ENCODE measurements at regions not wholly inside any gene's neighbourhood (a gene's known extent, or its start where the extent isn't known, plus 50 kb on each side); places are given as distances from the start of the nearest gene placed in this dataset.
"Not testable (repeated sequence)": the region's sequence is repeated elsewhere in the genome, so short reads cannot be mapped to it uniquely, and the experiment has no call there.

DNA sequence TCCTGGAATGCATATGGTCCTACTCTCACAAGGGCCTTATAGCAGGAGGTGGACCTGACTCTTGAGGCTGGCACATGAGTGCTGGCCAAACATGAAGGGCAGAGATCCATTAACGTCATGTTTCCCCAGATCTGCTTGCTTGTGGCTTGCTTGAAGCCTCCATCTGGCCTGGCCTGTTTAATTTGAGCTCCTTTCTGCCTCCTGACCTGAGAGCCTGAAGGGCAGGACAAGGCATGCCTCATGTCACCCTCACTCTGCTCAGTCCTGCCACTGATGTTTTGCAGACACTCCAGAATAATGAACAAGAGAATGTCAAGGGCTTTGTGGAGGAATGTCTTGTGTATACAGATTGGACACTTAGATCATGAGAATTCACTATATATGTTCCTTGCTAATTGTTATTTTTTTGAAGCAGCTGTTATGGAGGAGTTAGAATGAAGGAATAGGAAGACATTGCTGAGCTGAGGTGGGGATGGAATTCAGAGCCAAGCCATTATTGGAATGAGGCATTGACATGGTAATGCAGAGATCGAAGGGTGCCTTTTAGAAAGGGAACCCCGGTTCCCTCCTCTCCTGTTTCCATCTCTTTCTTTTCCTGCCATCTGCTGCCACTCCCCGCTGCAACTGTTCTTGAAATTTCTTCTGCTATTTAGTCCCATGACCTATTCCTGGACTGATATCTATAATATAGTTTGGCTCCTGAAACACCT lies 457.0 kb upstream of the PROX1 start:
- DNase-seq, result no peak
- H3K4me1 Mint-ChIP-seq, result no peaks in the 10 kb centered on the region
- H3K27ac Mint-ChIP-seq, result no peak overlapping the region
- H3K27me3 Mint-ChIP-seq, result no peaks in the 10 kb centered on the region
- H3K36me3 Mint-ChIP-seq, result no peaks in the 10 kb centered on the region
- no peak overlapping the region for H3K4me3 Mint-ChIP-seq
- ATAC-seq (replicated peaks), result no peak
- H3K9me3 Mint-ChIP-seq, result peaks cover 0 to 2% of the 10 kb centered on the region in 2 donors

DNA sequence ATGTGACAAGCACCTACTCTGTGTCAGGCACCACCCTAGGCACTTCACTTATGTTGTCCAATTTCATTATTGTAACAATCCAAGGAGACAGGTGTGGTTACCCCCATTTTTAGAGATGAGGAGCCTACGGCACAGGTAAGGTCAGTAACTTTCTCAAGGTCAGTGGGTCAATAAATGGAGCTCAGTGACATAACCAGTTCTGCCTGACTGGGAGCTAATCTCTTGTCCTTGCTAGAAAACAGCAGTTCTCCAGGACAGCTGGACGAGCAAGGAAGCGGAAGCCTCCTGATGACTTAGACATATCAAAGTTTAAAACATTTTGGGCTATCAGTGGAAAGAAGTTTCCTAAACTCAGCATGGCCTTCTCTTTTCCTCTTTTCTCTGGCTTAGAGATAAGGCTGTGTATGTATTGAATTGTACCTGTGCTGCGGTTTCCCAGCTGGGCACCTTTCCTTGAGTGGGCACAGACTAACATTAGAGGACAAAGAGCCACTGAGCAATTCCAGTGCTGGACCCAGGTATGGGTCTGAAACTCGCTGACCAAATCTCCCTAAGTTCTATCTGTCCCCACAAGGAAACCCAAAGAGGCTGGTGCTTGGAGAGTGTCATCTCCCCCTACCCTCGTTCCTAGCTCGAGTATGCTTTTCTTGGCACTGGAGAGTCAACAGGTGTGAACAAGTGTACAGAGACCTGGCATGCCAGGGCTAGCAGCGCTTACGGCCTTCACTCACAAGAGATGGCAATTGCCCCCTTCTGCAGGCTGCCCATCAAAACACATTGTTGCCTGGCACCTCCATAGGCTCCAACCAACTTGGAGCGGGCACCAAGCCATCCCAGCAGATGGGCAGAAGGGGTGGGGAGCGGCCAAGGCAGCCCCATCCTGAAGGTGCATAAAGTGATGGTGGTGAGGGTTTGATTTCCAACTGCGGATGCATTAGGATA lies 456.1 kb upstream of the PROX1 start:
- DNase-seq, result no peak
- Mint-ChIP-seq H3K27ac (no peak overlapping the region), H3K9me3 (peaks cover 0 to 2% of the 10 kb centered on the region in 2 donors), H3K27me3 (no peaks in the 10 kb centered on the region), H3K4me3 (no peak overlapping the region), H3K4me1 (no peaks in the 10 kb centered on the region), H3K36me3 (no peaks in the 10 kb centered on the region)
- no peak for ATAC-seq (replicated peaks)

DNA sequence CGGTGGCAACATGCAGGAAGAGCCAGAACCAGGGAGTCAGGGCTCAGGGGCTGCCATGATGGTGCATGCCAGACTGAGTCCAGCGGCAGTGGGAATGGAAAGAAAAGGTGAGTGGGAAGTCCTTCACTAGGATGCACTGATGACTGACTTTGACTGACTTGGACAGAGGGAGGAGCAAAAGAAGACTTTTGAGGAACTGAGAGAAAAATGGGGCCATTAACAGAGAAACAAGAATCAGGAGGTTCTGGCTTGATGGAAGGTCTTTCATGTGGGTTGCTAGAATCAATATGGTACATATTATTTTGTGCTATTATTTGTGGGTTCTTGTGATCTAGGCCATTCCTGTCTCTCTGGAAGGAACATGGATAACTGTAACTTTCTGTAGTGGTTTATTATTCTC lies 454.6 kb upstream of the PROX1 start:
- no peak overlapping the region for H3K4me3 Mint-ChIP-seq
- DNase-seq (no peak), ATAC-seq (replicated peaks) (no peak)
- peaks cover 0 to 2% of the 10 kb centered on the region in 2 donors for H3K9me3 Mint-ChIP-seq
- no peaks in the 10 kb centered on the region for H3K27me3 Mint-ChIP-seq
- no peaks in the 10 kb centered on the region for H3K4me1 Mint-ChIP-seq
- no peak overlapping the region for H3K27ac Mint-ChIP-seq
- no peaks in the 10 kb centered on the region for H3K36me3 Mint-ChIP-seq

DNA sequence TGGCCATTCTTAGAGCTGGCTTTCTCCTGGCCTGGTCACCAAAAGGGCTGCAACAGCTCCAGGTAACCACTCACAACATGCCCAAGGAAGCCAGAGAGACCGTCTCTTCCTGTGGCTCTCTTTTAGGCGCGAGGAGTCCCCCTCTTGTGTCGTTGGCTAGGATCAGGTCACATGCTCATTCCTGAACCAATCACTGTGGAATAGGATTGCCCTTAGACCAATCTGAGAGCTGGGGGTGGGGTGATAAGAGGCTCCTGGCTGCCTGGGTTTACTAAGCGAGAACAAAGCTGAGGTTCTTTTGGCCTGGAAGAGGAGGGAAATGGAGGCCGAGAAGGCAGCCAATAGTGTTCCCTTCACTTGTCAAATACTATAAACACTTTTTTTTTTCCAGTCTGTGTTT lies 452.1 kb upstream of the PROX1 start:
- Mint-ChIP-seq H3K36me3 (no peaks in the 10 kb centered on the region), H3K4me1 (no peaks in the 10 kb centered on the region), H3K9me3 (peaks cover 0 to 2% of the 10 kb centered on the region in 2 donors), H3K27ac (no peak overlapping the region), H3K27me3 (no peaks in the 10 kb centered on the region), H3K4me3 (no peak overlapping the region)
- ATAC-seq (replicated peaks), result no peak
- DNase-seq, result no peak

DNA sequence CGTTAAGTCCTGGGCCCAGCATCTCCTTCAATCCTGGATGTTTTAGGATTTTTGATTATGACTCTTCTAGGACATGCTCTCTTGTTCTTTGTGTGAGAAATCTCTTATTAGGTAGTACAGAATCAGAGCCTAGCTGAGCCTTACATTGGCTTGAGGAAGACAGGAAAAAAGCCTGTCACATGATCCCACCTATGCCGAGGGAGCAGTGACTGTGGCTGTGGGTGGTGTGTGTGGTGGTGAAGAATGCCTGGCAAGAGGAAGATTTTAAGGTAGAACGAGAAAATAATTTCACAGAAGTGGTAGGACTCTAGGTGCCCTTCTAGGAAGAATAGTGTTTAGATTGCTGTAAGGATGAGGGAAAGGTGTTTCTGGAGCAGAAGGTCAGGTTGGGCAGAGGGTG lies 449.5 kb upstream of the PROX1 start:
- H3K27me3 Mint-ChIP-seq, result peaks cover 0 to 11% of the 10 kb centered on the region in 2 donors
- ATAC-seq (replicated peaks) (no peak), DNase-seq (no peak)
- no peaks in the 10 kb centered on the region for H3K4me1 Mint-ChIP-seq
- H3K36me3 Mint-ChIP-seq, result no peaks in the 10 kb centered on the region
- H3K27ac Mint-ChIP-seq, result no peak overlapping the region
- H3K4me3 Mint-ChIP-seq, result no peak overlapping the region
- no peaks in the 10 kb centered on the region for H3K9me3 Mint-ChIP-seq

DNA sequence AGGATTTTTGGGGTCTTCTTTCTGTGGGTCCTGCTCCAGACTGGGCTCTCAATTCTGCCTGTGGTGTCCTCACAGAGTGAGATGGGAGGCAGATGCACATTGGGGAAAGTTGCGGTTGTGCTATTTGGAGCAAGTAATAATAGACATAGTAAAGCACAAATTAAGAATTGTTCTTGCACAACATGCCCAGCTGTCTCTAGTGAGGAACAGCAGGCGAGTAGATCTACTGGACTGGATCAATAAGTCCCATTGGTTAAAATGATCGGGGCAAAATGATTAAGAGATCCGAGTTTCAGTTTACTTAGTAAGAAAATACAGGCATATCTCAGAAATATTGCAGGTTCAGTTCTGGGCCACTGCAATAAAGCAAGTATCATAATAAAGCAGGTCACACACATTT lies 448.3 kb upstream of the PROX1 start:
- H3K4me1 Mint-ChIP-seq, result no peaks in the 10 kb centered on the region
- H3K36me3 Mint-ChIP-seq, result no peaks in the 10 kb centered on the region
- DNase-seq (no peak), ATAC-seq (replicated peaks) (no peak)
- no peak overlapping the region for H3K27ac Mint-ChIP-seq
- H3K9me3 Mint-ChIP-seq, result peaks cover 0 to 1% of the 10 kb centered on the region in 2 donors
- peaks cover 0 to 11% of the 10 kb centered on the region in 2 donors for H3K27me3 Mint-ChIP-seq
- H3K4me3 Mint-ChIP-seq, result no peak overlapping the region

DNA sequence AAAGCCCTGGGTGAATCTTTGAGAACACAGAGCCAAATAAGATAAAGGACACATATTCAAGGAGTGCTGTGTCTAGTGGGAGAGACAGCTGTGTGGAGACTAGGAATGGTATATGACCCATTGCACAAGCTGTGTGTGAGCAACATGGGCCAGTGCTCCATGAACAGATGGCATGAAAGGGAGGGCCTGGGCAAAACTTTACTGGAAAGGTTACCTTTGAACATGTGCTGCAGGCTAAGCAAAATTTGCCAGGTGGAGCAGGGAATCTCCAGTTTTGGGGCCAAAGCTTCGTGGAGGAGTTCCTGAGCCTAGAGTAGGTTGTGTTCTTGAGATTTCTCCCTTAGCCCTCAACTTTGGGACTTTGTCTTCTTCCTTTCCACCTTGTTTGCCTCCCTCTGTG lies 446.1 kb upstream of the PROX1 start:
- no peak for ATAC-seq (replicated peaks)

DNA sequence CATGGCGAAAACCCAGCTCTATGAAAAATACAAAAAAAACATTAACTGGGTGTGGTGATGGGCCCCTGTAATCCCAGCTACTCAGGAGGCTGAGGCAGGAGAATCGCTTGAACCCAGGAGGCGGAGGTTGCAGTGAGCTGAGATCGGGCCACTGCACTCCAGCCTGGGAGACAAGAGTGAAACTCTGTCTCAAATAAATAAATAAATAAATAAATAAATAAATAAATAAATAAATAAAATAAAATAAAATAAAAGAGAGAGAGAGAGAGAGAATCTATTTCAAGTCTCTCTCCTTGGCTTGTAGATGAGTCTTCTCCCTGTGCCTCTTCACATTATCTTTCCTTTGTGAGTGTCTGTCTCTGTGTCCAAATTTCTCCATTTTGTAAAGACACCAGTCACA lies 442.6 kb upstream of the PROX1 start:
- H3K4me1 Mint-ChIP-seq; ATAC-seq (replicated peaks); H3K9me3 Mint-ChIP-seq; H3K27ac Mint-ChIP-seq; H3K36me3 Mint-ChIP-seq; DNase-seq; H3K4me3 Mint-ChIP-seq: not testable (repeated sequence)
- H3K27me3 Mint-ChIP-seq, result peaks cover 4 to 11% of the 10 kb centered on the region in 2 donors

More for the DNA sequence above, 446.1 kb upstream of the PROX1 start:
- no peak overlapping the region for H3K4me3 Mint-ChIP-seq
- H3K9me3 Mint-ChIP-seq, result peaks cover 0 to 1% of the 10 kb centered on the region in 2 donors
- DNase-seq, result no peak
- H3K4me1 Mint-ChIP-seq, result no peaks in the 10 kb centered on the region
- no peaks in the 10 kb centered on the region for H3K36me3 Mint-ChIP-seq
- H3K27ac Mint-ChIP-seq, result no peak overlapping the region
- H3K27me3 Mint-ChIP-seq, result peaks cover 0 to 11% of the 10 kb centered on the region in 2 donors

DNA sequence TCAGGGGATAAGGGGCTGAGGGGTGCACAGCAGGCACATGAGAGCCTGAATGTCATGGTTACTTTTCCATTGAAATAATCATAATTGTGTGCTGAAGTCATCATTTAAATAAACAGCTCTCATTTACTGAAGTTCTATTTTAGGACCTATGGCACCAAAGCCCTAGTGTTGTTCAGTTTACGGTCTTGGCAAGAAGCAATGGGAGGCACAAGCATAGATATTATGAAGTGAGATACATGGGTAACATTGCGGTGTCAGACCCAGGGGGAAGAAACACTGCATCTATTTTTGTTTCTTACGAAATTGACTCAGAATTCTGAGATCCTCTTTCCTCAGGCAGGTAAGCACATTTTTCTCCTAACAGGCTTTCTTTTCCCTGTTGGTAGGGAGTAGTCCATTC lies 437.8 kb upstream of the PROX1 start:
- no peaks in the 10 kb centered on the region for H3K4me1 Mint-ChIP-seq
- H3K27me3 Mint-ChIP-seq, result peaks cover 0 to 4% of the 10 kb centered on the region in 2 donors
- H3K4me3 Mint-ChIP-seq, result no peak overlapping the region
- peaks cover 0 to 5% of the 10 kb centered on the region in 2 donors for H3K9me3 Mint-ChIP-seq
- ATAC-seq (replicated peaks), result no peak
- no peaks in the 10 kb centered on the region for H3K36me3 Mint-ChIP-seq
- H3K27ac Mint-ChIP-seq, result no peak overlapping the region
- no peak for DNase-seq

DNA sequence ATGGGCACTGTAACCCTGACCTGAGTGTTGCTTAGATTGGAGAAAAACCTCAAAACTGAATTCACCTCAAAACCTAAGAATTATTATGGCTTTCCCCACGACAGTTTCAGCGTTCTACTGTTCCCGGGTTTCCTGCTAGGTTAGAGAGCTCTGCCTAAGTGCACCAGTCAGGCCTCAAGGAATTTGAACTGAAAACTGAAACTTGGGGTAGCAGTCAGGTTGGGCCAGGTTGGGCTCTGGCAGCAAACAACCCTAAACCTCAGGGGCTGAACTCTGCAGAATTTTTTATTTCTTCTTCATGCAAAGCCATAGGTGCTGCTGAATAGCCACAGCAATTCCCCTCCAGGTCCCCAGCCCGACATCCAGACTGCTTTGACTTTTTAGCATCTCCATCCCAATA lies 437.0 kb upstream of the PROX1 start:
- H3K4me3 Mint-ChIP-seq, result no peak overlapping the region
- no peak for ATAC-seq (replicated peaks)

DNA sequence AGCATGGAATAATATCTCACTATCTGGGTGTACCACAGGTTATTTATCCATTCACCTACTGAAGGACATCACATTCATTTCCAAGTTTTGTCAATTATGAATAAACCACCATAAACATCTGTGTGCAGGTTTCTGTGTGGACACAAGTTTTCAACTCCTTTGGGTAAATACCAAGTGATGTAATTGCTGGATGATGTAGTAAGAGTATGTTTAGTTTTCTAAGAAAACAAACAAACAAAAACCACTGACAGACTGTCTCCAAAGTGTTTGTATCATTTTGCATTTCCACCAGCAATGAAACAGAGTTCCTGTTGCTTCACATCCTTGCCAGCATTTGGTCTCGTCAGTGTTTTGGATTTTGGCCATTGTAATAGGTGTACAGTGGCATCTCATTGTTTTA lies 435.7 kb upstream of the PROX1 start:
- no peaks in the 10 kb centered on the region for H3K36me3 Mint-ChIP-seq
- H3K4me3 Mint-ChIP-seq, result no peak overlapping the region
- ATAC-seq (replicated peaks) (no peak), DNase-seq (no peak)
- no peaks in the 10 kb centered on the region for H3K4me1 Mint-ChIP-seq
- no peak overlapping the region for H3K27ac Mint-ChIP-seq
- H3K9me3 Mint-ChIP-seq, result peaks cover 0 to 5% of the 10 kb centered on the region in 2 donors
- H3K27me3 Mint-ChIP-seq, result peaks cover 0 to 5% of the 10 kb centered on the region in 2 donors

More for the DNA sequence above, 437.0 kb upstream of the PROX1 start:
- Mint-ChIP-seq H3K36me3 (no peaks in the 10 kb centered on the region), H3K27me3 (peaks cover 0 to 4% of the 10 kb centered on the region in 2 donors), H3K9me3 (peaks cover 0 to 5% of the 10 kb centered on the region in 2 donors), H3K4me1 (no peaks in the 10 kb centered on the region), H3K27ac (no peak overlapping the region)
- no peak for DNase-seq

DNA sequence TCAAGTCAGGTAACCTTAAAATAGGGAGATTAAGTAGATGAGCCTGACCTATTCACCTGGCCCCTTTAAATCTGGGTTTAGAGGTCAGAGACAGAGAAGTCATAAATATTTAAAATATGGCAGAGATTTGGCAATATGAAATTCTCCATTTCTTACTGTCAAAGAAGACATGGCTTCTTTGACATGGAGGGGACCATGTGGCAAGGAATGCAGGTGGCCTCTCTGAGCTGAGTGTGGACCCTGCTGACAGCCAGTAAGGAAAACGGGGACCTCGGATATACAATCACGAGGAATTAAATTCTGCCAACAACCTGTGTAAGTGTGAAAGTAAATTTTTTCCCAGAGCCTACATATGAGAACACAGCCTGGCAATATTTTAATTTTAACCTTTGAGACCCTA lies 427.5 kb upstream of the PROX1 start:
- no peaks in the 10 kb centered on the region for H3K36me3 Mint-ChIP-seq
- H3K4me3 Mint-ChIP-seq, result no peak overlapping the region
- peaks cover 0 to 4% of the 10 kb centered on the region in 2 donors for H3K27me3 Mint-ChIP-seq
- DNase-seq, result no peak
- H3K9me3 Mint-ChIP-seq, result peaks cover 6 to 7% of the 10 kb centered on the region in 2 donors
- H3K4me1 Mint-ChIP-seq, result no peaks in the 10 kb centered on the region
- H3K27ac Mint-ChIP-seq, result no peak overlapping the region
- no peak for ATAC-seq (replicated peaks)

DNA sequence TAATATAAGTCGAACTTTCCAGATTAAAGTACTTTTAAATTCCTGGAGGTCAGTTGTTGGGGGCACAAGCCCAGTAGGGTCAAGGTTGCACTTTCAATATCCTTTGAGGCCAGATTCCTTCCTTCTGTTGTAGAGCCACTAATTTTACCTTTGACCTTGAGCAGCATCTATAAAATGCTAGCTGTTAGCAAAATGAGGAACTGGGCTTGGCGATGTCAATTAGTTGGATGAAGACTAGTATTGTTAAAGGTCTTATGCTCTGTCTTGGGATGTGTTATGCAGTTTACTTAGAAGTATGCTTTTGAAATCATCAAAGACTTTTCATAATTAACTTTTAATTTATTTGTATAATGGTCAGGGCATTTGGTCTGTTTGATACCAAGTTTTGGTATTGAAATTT lies 425.9 kb upstream of the PROX1 start:
- Mint-ChIP-seq H3K4me3 (no peak overlapping the region), H3K9me3 (peaks cover 13 to 16% of the 10 kb centered on the region in 2 donors), H3K27ac (no peak overlapping the region), H3K4me1 (no peaks in the 10 kb centered on the region), H3K27me3 (peaks cover 4 to 5% of the 10 kb centered on the region in 2 donors), H3K36me3 (peaks cover 0 to 3% of the 10 kb centered on the region in 2 donors)
- no peak for DNase-seq
- no peak for ATAC-seq (replicated peaks)

DNA sequence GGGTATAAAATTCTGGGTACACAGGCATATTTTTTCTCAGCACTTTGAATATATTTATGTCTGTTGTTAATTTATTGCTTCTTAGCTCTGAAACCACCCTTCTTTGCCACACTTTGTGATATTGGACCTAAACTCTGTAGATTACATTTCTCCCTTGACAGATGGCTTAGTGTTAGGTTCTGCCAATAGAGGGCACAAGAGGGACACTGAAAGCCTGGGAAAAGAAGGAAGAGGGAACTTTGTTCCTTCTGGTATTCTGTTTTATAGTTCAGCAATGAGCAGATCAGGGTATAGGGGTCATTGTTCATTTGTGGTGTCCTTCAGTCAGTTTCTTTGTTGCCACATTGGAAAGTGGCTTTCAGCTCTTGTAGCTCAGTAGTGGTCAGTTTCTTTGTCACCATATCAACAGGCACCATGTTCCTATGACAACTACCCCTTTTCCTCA lies 423.5 kb upstream of the PROX1 start:
- Mint-ChIP-seq H3K27me3 (peaks cover 0 to 5% of the 10 kb centered on the region in 2 donors), H3K27ac (no peak overlapping the region), H3K4me1 (no peaks in the 10 kb centered on the region), H3K4me3 (no peak overlapping the region), H3K36me3 (peaks cover 0 to 3% of the 10 kb centered on the region in 2 donors), H3K9me3 (peaks cover 15 to 16% of the 10 kb centered on the region in 2 donors)
- no peak for ATAC-seq (replicated peaks)
- no peak for DNase-seq
